ENCODE measurements at regions not wholly inside any gene's neighbourhood (a gene's known extent, or its start where the extent isn't known, plus 50 kb on each side); places are given as distances from the start of the nearest gene placed in this dataset.
"Not testable (repeated sequence)": the region's sequence is repeated elsewhere in the genome, so short reads cannot be mapped to it uniquely, and the experiment has no call there.

DNA sequence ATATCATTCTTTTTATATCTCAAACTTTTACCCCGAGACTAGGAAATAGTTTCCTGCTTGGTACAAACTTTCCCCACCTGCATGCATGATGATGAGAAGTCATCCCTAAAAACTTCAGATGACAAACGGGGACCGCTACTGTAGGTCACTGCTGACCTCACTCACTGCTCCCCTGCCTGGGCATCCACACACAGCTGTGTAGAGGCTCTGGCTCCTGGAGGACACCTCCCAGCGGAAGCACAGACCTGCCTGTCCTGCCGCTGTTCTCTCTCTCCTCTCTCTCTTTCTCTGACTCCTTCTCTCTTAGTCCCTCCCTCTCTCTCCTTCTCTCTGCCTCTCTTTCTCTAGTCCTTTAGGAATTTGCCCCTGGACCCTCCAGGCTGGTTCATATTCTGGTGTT, 202.9 kb upstream of the PITRM1 start:
- DNase-seq (ENCODE audit: low read depth), result no peak

DNA sequence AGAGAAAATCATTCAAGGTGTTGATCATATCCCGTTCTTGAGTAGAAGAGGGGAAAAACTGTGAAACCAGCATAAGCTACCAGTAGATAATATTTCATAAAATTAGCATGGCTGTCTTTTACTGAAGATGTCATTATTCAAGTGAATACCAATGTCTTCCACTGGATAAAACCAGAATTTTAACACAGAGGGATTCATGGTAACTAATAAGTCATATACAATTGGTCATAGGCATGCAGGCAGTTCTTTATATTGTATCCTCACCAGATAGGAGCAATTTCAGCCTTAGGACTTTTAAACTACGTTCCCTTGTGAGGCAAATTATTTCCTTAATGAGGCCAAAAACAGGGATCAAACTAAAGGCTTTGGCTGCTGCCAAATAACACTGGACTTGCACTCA, 202.3 kb upstream of the PITRM1 start:
- DNase-seq (ENCODE audit: low read depth), result no peak

DNA sequence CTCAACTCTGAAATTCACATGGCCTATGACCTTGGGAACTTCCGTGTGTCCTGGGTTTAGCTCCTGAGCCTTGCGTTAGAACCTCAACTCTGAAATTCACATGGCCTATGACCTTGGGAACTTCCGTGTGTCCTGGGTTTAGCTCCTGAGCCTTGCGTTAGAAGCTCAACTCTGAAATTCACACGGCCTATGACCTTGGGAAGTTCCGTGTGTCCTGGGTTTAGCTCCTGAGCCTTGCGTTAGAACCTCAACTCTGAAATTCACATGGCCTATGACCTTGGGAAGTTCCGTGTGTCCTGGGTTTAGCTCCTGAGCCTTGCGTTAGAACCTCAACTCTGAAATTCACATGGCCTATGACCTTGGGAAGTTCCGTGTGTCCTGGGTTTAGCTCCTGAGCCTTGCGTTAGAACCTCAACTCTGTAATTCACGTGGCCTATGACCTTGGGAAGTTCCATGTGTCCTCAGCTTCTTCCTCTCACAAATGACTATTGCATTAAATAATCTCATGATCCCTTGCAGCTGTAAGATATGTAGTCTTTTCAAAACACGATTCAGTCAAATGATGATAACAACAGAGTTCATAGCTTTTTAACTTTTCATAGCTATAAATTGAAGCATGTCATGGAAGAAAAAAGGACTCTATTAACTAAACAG, 200.9 kb upstream of the PITRM1 start:
- not testable (repeated sequence) for DNase-seq (ENCODE audit: low read depth)

DNA sequence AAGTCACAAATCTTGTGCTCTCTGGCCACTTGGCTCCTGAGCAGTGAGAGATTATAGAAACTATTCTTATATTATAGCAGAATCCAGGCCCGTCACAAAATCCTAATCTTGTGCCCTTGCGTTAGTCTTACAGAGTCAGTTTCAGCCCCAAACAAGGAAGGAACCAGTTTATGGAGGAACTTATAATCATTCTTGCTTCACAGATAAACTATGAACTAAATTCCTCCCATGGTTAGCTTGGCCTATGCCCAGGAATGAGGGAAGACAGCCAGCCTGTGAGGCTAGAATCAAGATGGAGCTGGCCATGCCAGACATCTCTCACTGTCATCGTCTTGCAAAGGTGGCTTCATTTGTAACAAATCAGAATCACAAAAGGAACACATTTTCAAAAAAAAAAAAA, 199.7 kb upstream of the PITRM1 start:
- DNase-seq (ENCODE audit: low read depth), result no peak

GRCh38 chr10:3371624-3372023, 199.0 kb upstream of the PITRM1 start:
- DNase-seq (ENCODE audit: low read depth), result not testable (repeated sequence)

DNA sequence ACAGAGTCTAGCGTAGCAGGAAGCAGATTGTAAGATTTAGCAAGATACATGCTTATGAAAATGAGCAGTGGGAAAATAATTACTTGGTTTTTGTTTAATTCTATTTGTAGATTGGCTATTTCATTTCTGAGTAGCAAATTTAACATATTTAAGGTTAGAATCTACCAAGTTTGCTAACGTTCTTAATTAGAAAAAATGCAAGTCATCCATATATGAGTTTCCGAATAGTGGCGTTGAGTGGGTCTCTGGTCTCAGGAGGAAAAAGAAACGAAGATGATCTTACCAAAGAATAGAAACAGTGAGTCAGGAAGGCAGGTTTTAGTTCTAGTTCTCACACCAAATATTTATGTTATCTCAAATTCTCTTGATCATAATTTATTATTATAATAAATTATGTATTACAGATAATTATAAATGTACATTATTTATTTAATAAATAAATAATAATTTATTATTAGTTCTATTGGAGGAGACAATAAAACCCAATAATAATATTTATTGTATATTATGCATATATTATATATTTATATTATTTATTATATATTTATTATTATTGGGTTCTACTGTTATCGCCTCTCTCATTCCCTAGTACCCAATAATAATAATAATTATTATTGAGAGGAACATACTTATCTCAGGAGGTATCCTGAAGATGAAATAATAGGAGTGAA, 194.3 kb upstream of the PITRM1 start:
- no peak for DNase-seq (ENCODE audit: low read depth)

- DNase-seq (ENCODE audit: low read depth), result no peak
These were observed 193.5 kb upstream of the PITRM1 start for GRCh38 chr10:3366043-3366442.

GRCh38 chr10:3365630-3366029, 193.0 kb upstream of the PITRM1 start:
- no peak for DNase-seq (ENCODE audit: low read depth)

DNA sequence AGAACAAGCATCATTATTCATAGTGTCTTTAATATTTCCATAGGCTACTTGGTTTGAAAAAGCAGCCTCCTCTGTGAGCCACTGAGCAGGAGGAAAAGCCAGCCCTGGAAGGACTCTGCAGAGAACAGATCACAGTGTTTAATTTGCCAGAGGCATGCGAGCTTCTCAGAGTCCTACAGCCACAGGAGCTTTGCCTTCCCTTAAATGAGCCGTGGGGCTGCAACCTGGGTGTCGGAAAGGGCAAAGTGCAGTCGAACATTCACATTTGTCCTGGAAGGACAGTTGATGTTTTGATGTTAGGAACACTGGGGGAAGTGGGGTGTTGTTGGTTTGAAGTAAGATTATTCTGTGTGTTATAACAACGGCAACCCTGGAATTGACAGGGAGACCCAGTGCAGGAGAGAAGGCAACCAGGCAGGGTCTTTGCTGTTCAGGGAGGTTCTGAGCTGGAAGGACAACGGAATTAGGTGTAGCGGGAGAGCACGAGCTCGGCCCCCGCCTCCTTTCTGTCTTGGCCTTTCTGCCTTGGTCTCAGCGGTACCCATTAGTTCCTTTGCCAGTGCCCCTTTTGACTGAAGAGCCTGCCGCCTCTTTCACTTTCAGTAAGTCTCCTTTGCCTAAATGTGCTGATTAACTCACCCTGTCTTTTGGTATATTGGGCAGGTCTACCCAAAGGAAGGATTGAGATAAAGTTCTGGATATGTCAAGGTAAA, 192.3 kb upstream of the PITRM1 start:
- DNase-seq (ENCODE audit: low read depth), result no peak

DNA sequence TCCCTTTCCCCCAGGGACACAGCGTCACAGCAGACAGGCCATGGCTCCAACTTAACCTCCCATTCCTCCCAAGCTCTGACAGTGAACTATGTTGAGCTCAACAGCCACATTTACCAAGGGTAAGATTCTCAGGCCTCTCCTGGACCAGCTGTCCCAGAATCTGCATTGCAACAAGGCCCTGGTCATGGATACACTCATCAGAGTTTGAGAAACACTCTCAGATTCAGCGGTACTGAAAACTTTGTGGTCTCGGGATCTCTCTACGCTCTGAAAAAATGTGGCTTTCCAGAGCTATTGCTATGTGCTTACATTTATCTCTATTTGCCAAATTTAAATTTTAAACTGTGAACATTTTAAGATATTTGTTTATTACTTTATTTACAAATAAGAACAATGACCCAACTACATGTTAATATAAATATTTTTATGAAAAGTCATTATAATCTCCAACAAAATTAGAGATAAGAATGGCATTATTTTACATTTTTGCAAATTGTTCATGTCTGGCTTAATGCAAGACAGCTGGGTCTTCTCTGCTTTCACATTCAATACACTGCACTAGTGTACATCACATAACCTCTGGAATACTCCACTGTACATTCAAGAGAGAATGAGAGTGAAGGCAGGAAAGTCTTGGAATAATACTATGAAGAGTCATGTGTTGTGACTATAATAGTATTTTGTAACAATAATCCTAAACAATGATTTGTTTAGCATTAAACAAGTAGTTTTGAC, 190.9 kb upstream of the PITRM1 start:
- DNase-seq (ENCODE audit: low read depth), result no peak

- DNase-seq (ENCODE audit: low read depth), result no peak
These were observed 189.8 kb upstream of the PITRM1 start for GRCh38 chr10:3362394-3362793.

DNA sequence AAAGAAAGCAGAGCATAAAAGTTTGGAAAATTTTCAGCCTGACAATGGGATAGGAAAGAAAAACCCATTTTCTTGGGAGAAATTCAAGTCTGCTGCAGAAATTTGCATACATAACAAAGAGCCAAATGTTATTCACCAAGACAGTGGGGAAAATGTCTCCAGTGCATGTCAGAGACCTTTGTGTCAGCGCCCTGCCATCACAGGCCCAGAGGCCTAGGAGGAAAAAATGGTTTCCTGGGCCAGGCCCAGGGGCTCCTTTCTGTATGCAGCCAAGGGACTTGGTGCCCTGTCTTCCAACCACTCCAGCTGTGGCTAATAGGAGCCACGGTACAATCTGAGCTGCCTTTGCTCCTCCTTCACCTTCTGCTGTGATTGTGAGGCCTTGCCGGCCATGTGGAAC, 189.1 kb upstream of the PITRM1 start:
- DNase-seq (ENCODE audit: low read depth), result no peak

DNA sequence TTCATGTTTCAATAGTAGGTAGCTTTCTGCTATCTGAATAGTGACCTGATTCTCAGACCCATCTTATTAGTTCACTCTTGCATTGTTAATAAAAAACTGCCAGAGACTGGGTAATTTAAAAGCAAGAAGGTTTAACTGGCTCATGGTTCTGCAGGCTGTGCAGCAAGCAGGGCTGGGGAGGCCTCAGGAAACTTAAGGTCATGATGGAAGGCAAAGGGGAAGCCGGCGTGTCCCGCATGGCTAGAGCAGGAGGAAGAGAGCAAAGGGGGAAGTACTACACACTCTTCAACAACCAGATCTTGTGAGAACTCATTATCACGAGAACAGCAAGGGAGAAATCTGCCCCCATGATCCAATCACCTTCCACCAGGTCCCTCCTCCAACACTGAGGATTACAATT, 185.2 kb upstream of the PITRM1 start:
- no peak for DNase-seq (ENCODE audit: low read depth)

GRCh38 chr10:3355536-3355935, 183.0 kb upstream of the PITRM1 start:
- no peak for DNase-seq (ENCODE audit: low read depth)

- no peak for DNase-seq (ENCODE audit: low read depth)
These were observed 181.8 kb upstream of the PITRM1 start for GRCh38 chr10:3354174-3354900.

GRCh38 chr10:3353235-3353634, 180.7 kb upstream of the PITRM1 start:
- DNase-seq (ENCODE audit: low read depth), result no peak

DNA sequence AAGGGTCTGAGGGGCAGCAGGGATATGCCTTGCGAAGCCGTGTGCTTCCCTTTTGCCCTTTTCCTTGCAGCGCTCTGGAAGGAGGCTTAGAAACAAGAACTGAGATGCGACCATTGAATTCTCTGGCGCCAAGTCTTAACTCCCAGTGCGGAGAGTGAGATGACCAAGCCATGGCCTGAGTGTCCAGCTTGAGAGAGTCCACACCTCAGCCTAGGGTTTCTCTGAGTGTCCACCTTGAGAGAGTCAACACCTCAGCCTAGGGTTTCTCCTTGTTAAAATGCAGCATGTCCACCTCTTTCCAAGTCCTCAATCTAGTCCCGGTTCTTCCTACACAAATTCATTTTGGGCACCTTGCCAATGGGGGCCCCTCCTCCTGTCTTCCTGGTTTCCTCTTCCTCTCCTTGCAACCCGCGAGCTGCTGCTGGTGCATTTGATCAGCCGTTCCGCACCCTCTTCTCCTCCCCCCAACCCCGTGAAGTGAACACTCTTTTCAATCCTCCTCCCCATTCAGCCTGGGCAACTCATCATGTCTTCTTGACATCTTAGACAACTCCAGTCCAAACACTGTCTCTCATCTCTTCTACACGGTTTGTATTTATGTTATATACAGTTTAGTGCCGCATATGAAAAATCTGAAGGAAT, 178.2 kb upstream of the PITRM1 start:
- no peak for DNase-seq (ENCODE audit: low read depth)

- no peak for DNase-seq (ENCODE audit: low read depth)
These were observed 177.6 kb upstream of the PITRM1 start for GRCh38 chr10:3350205-3350604.

- DNase-seq (ENCODE audit: low read depth), result no peak
These were observed 176.0 kb upstream of the PITRM1 start for GRCh38 chr10:3348564-3348963.

DNA sequence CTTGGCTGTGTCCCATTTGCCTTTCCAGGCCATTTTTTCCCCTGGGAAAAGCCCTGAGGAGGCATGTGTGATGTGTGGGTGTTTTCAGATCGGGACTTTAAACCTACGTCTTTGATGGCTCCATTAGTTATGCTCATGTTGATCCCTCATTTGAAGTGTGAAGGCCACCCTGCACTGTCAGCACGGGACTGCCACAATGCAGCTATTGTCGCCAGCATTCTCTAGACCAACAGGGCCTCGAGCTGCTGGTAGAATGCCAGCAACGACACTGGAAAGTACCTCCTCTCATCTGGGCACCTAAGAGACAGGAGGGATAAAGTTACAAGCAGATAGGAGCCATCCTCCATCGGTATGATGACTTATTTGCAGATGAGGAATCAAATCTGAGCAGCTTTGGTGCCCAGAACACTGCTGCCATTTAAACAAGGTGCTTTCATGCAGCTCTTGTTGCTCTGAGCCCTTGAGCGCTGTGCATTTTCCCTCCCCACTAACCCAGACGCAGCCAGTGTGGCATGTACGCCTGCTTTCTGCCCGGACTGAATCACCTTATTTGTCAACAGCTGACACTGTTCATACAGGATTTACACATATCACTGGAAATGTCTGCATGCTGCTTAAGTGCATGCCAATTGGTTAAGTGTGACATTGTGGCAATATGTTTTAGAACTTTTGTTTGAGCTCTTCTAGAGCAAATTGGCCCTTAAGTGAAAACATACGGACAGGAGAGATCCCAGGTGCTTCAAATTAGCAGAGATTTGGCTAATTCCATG, 175.0 kb upstream of the PITRM1 start:
- DNase-seq (ENCODE audit: low read depth), result no peak

- DNase-seq (ENCODE audit: low read depth), result no peak
These were observed 174.3 kb upstream of the PITRM1 start for GRCh38 chr10:3346851-3347250.

All from T-helper 22 cell (primary cell).